BE2C (cell line): ENCODE measurements at regions not wholly inside any gene's neighbourhood (a gene's known extent, or its start where the extent isn't known, plus 50 kb on each side); places are given as distances from the start of the nearest gene placed in this dataset.

ENCODE experiments used
- DNase-seq: peaks from one replicate; pipeline ENCODE4 v3.0.0-alpha.2; 2020
- H3K27me3 ChIP-seq: fragments of 250-450 bp; sonication (Bioruptor Pico); 2 replicates; pipeline ENCODE4 v1.5.1; 2020; ENCODE audit warnings: mild to moderate bottlenecking
- H3K36me3 ChIP-seq: fragments of 250-450 bp; sonication (Bioruptor Pico); 2 replicates; pipeline ENCODE4 v1.5.1; 2020; ENCODE audit warnings: mild to moderate bottlenecking
- H3K4me1 ChIP-seq: fragments of 250-450 bp; sonication (Bioruptor Pico); 2 replicates; pipeline ENCODE4 v1.5.1; 2020
- H3K4me3 ChIP-seq: 2 replicates; pipeline ENCODE4 v1.5.1; 2011; ENCODE audit warnings: low read depth, low read length
- H3K9me3 ChIP-seq: fragments of 250-450 bp; sonication (Bioruptor Pico); 2 replicates; pipeline ENCODE4 v1.5.1; 2020
- CTCF ChIP-seq: IDR thresholded peaks from 2 replicates; pipeline ENCODE4 v1.5.1; 2012; ENCODE audit warnings: mild to moderate bottlenecking, low read depth, low read length

- Histone ChIP-seq H3K4me3 (no peak overlapping the region), H3K36me3 (no peaks in the 10 kb centered on the region), H3K9me3 (no peaks in the 10 kb centered on the region), H3K27me3 (no peaks in the 10 kb centered on the region), H3K4me1 (peaks cover 22% of the 10 kb centered on the region)
- no peak for TF ChIP-seq CTCF
- DNase-seq = no peak
Measured at GRCh38 chr13:31512331-31512730, 227.0 kb upstream of the RXFP2 start.

- H3K4me3 ChIP-seq = no peak overlapping the region
Measured at GRCh38 chr13:31514932-31515331, 224.4 kb upstream of the RXFP2 start.

GRCh38 chr13:31515427-31515826 lies 223.9 kb upstream of the RXFP2 start:
- H3K36me3 ChIP-seq = no peaks in the 10 kb centered on the region
- no peak for TF ChIP-seq CTCF

More at GRCh38 chr13:31514932-31515331, 224.4 kb upstream of the RXFP2 start:
- Histone ChIP-seq H3K36me3 (no peaks in the 10 kb centered on the region), H3K4me1 (peaks cover 22% of the 10 kb centered on the region), H3K9me3 (no peaks in the 10 kb centered on the region; the same call in 1 of the 2 replicates), H3K27me3 (no peaks in the 10 kb centered on the region)
- TF ChIP-seq CTCF = no peak
- no peak for DNase-seq

GRCh38 chr13:31517599-31517998 lies 221.7 kb upstream of the RXFP2 start:
- Histone ChIP-seq H3K36me3 (no peaks in the 10 kb centered on the region), H3K27me3 (no peaks in the 10 kb centered on the region), H3K9me3 (no peaks in the 10 kb centered on the region; the same call in 1 of the 2 replicates), H3K4me3 (no peak overlapping the region), H3K4me1 (peaks cover 11% of the 10 kb centered on the region)
- no peak for DNase-seq
- TF ChIP-seq CTCF = no peak

More at GRCh38 chr13:31515427-31515826, 223.9 kb upstream of the RXFP2 start:
- Histone ChIP-seq H3K9me3 (no peaks in the 10 kb centered on the region; the same call in 1 of the 2 replicates), H3K4me1 (peaks cover 22% of the 10 kb centered on the region), H3K27me3 (no peaks in the 10 kb centered on the region), H3K4me3 (no peak overlapping the region)
- no peak for DNase-seq

- Histone ChIP-seq H3K4me3 (no peak overlapping the region), H3K36me3 (no peaks in the 10 kb centered on the region), H3K27me3 (no peaks in the 10 kb centered on the region), H3K9me3 (no peaks in the 10 kb centered on the region; the same call in 1 of the 2 replicates), H3K4me1 (peaks cover 5% of the 10 kb centered on the region)
- DNase-seq = no peak
- TF ChIP-seq CTCF = no peak
Measured at GRCh38 chr13:31518645-31519044, 220.7 kb upstream of the RXFP2 start.

- TF ChIP-seq CTCF = no peak
Measured at GRCh38 chr13:31521435-31521834, 217.9 kb upstream of the RXFP2 start.

More at GRCh38 chr13:31521435-31521834, 217.9 kb upstream of the RXFP2 start:
- no peaks in the 10 kb centered on the region for H3K36me3 ChIP-seq
- H3K4me3 ChIP-seq = no peak overlapping the region
- H3K9me3 ChIP-seq = no peaks in the 10 kb centered on the region; the same call in 1 of the 2 replicates
- no peaks in the 10 kb centered on the region for H3K27me3 ChIP-seq
- DNase-seq = no peak
- H3K4me1 ChIP-seq = no peaks in the 10 kb centered on the region
